Left lung (tissue), 4 donors: ENCODE measurements at regions not wholly inside any gene's neighbourhood (a gene's known extent, or its start where the extent isn't known, plus 50 kb on each side); places are given as distances from the start of the nearest gene placed in this dataset.

Experiments
- ATAC-seq: fragments of 200-7000 bp; cut with Tn5 transposase; one replicate; pipeline ENCODE4 v1.9.1; 2020; ENCODE audit warnings: moderate library complexity
- DNase-seq, 4 donors: peaks; one replicate each; pipeline ENCODE4 v3.0.0-alpha.2; 2013 to 2020
- H3K27ac ChIP-seq, 2 donors: fragments of 200-600 bp; sonication (generic) in 1 of 2; one replicate each; pipeline versions ENCODE4 v1.5.0 to v1.8.0; 2020 to 2021
- H3K27me3 ChIP-seq, 2 donors: fragments of 200-600 bp; sonication (generic) in 1 of 2; one replicate each; pipeline versions ENCODE4 v1.5.0 to v1.8.0; 2020 to 2021
- H3K36me3 ChIP-seq, 2 donors: fragments of 200-600 bp; sonication (generic) in 1 of 2; one replicate each; pipeline versions ENCODE4 v1.5.0 to v1.8.0; 2020 to 2021
- H3K4me1 ChIP-seq, 2 donors: fragments of 200-600 bp; one replicate each; pipeline ENCODE4 v1.8.0; 2021
- H3K4me3 ChIP-seq, 2 donors: fragments of 200-600 bp; sonication (generic) in 1 of 2; one replicate each; pipeline versions ENCODE4 v1.5.0 to v1.8.0; 2020 to 2021; ENCODE audit warnings: mild to moderate bottlenecking in 1 of 2
- H3K9me3 ChIP-seq, 2 donors: fragments of 200-600 bp; sonication (generic) in 1 of 2; one replicate each; pipeline versions ENCODE4 v1.5.0 to v1.8.0; 2020 to 2021
- intact Hi-C, 2 donors: fragments of 100-400 bp; cut with DNase I; formaldehyde crosslinking; loops; one replicate each; pipeline versions ENCODE4 v1.11.2 to v1.14.2; 2022
- TF ChIP-seq, protein P1 (sequence below), 2 donors: fragments of 200-600 bp; sonication (generic) in 1 of 2; IDR thresholded peaks; one replicate each; pipeline versions ENCODE4 v1.5.0 to v1.8.0; 2021; ENCODE audit warnings: antibody characterized with exemption in 2 of 2
- donor health status: DM: no; HTN: yes; CAD: no.
- donor health status: DM: no; HTN: no; CAD: no.

DNA sequence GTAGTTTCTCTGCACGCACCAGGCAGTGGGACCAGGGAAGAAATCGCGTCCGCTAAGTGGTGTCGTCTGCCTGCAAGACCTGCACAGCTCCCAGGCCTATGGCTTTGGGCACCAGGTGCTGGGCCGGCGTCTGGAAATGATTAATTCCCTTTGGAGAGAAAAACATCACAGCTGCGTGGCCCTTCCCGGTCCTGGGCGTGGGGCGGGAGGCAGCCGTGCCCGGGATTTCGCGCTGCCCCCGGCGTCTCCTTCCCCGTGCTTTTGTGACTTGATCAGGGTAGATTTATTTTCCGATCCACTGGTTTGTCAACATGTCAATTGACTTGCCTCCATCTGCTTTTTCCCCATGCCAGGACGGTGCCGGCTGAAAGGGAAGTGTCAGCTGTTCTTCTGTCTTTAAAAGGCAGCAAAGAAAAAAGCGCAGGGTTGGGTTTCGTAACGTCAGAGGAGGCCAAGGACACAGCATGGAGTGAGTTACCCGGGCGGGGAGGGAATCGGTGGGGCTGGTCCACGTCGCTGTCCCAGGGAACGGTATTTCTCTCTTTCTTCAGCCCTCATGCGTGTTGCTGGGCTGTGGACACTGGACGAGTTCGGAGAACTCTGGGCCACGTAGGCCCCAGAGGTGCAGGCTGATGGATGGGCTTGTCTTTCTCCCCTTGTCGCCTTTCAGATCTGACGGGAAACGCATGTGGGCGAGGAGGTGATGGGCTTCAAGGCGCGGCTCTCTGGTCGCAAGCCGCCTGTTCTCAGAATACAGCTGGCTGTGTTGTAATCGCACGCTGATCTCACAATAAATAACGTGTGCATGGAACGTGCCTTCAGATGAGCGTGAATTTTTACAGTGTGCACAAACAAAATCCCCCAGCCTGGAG is 188.1 kb upstream of the ZNF469 start:
- intact Hi-C loops: no loop called here
- Histone ChIP-seq H3K36me3 (no peaks in the 10 kb centered on the region), H3K4me3 (no peak overlapping the region), H3K27me3 (peaks cover 0 to 8% of the 10 kb centered on the region in 2 donors), H3K9me3 (no peaks in the 10 kb centered on the region), H3K27ac (peak overlapping the region in 1 of 2 donors; percentile 44), H3K4me1 (peaks cover 0 to 2% of the 10 kb centered on the region in 2 donors)
- TF ChIP-seq, protein P1, sequence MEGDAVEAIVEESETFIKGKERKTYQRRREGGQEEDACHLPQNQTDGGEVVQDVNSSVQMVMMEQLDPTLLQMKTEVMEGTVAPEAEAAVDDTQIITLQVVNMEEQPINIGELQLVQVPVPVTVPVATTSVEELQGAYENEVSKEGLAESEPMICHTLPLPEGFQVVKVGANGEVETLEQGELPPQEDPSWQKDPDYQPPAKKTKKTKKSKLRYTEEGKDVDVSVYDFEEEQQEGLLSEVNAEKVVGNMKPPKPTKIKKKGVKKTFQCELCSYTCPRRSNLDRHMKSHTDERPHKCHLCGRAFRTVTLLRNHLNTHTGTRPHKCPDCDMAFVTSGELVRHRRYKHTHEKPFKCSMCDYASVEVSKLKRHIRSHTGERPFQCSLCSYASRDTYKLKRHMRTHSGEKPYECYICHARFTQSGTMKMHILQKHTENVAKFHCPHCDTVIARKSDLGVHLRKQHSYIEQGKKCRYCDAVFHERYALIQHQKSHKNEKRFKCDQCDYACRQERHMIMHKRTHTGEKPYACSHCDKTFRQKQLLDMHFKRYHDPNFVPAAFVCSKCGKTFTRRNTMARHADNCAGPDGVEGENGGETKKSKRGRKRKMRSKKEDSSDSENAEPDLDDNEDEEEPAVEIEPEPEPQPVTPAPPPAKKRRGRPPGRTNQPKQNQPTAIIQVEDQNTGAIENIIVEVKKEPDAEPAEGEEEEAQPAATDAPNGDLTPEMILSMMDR (IDR thresholded peaks at IDR 0.05): no peak
- ATAC-seq: peak; percentile 37
- peak in 2 of 4 donors; percentile 64 to 65 for DNase-seq

DNA sequence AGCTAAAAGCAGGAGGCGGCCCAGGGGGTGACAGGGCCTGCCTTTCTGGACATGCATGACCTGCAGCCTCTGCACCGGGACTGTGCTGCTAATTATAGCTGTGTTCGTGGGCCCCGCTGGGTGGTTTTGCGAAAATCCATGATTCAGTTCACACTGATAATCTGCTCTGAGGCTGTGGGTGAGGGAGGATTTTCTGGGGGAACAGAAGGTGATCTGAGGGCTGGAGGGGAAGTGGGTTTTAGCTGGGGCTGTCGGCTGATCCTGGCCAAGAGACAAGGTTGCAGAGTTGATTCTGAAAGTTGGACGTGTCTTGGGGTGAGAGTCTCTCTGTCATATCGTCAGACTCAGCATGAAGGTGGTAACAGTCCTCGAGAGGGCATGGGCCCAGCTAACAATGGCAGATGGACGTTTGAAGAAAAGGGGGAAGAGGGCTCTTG is 187.5 kb upstream of the ZNF469 start:
- DNase-seq (no peak), ATAC-seq (no peak)
- Histone ChIP-seq H3K4me1 (peaks cover 0 to 2% of the 10 kb centered on the region in 2 donors), H3K36me3 (no peaks in the 10 kb centered on the region), H3K27ac (no peak overlapping the region), H3K9me3 (no peaks in the 10 kb centered on the region), H3K27me3 (peaks cover 0 to 8% of the 10 kb centered on the region in 2 donors), H3K4me3 (no peak overlapping the region)
- TF ChIP-seq, protein P1 (IDR thresholded peaks at IDR 0.05): no peak
- intact Hi-C loops: no loop called here

DNA sequence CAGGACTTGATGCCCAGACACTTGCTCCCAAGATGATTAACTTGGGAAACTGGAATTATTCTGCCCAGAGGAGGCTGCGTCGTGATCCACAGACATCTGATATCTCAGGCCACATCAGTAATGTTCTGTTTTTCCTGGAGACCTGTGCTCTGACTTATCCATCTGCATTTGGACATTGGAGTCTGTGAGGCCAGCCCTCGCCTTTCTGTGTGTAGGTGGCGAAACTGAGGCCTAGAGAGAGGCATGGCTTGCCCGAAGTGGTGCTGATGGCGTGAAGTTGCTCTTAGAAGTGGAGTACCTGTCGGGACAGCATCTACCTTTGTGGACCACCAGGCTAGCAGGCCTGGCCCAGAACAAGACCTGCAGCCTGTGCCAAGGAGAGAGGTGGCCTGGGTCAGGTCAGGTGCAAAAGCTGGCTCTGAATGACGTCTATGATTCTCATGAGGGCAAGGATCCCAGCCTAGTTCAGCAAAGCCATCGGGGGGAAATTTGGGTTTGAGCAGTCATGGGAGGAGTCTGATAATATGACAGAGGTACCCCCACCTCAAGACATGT is 186.8 kb upstream of the ZNF469 start:
- peaks cover 0 to 2% of the 10 kb centered on the region in 2 donors for H3K4me1 ChIP-seq
- TF ChIP-seq, protein P1 (IDR thresholded peaks at IDR 0.05): no peak
- peaks cover 0 to 8% of the 10 kb centered on the region in 2 donors for H3K27me3 ChIP-seq
- no peak for DNase-seq
- no peaks in the 10 kb centered on the region for H3K36me3 ChIP-seq
- no peak overlapping the region for H3K27ac ChIP-seq
- ATAC-seq: no peak
- H3K4me3 ChIP-seq: no peak overlapping the region
- no peaks in the 10 kb centered on the region for H3K9me3 ChIP-seq
- intact Hi-C loops: no loop called here

DNA sequence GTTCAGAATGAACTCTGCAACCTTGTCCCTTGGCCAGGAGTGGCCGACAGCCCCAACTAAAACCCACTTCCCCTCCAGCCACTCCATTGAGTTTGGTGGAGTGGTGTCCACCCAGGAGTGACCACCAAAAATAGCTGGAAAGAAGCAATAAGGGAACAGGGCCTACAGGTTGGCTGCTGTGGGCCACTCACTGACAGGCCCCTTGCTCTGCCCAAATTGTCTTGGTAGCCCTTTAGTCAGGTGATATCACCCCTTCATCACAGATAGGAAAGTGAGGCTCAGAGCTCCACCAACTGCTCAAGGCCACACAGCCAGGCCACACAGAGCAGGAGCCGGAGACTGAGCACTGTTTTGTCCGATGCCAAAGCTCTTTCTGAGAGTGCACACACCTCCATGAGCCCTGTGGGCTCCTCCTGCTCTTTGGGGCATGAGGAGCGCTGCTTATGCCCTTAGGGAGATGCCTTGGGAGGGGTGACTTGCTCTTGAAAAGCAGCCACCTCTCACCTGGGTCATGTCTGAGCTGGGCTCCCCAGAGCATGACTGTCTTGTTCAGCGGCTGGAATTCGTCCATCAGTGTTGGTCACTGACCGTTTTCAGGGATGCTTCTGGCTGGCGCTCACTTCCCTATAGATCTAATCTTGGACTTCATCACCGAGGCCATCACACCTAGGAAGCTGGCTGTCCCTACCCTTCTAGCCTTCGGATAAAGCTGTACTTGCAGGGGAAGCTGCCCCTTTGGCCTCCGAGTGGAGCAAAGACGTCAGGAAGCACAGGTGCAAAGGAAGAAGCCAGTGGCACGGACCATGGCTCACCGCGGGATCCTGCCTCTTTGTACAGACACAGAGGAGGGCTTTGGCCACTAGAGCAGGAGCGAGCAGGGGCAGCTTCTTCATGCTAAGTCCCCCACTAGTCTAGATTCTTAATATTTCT is 186.0 kb upstream of the ZNF469 start:
- Histone ChIP-seq H3K9me3 (no peaks in the 10 kb centered on the region), H3K36me3 (no peaks in the 10 kb centered on the region), H3K27me3 (peaks cover 0 to 11% of the 10 kb centered on the region in 2 donors), H3K4me3 (no peak overlapping the region), H3K27ac (no peak overlapping the region), H3K4me1 (peaks cover 0 to 2% of the 10 kb centered on the region in 2 donors)
- no peak for ATAC-seq
- TF ChIP-seq, protein P1 (IDR thresholded peaks at IDR 0.05): no peak
- no peak for DNase-seq
- intact Hi-C loops: no loop called here
